Activated CD8-positive, alpha-beta T cell treated with anti-CD3 and anti-CD28 coated beads for 36 hours (primary cell): ENCODE measurements at regions not wholly inside any gene's neighbourhood (a gene's known extent, or its start where the extent isn't known, plus 50 kb on each side); places are given as distances from the start of the nearest gene placed in this dataset.
A peak's percentile ranks its signal among the peaks of the same experiment; 100 is the strongest.

Experiments used
- ATAC-seq: fragments of 200-7000 bp; cut with Tn5 transposase; one replicate; pipeline ENCODE4 v1.10.0; 2021; ENCODE audit warnings: mild to moderate bottlenecking, moderate library complexity
- CTCF ChIA-PET: fragments of 350-600 bp; sonication (Branson Sonifier 250); formaldehyde crosslinking; loops from one replicate; lab custom pipeline; 2021; ENCODE audit warnings: antibody characterized with exemption; lab: Charles Lee
- POLR2A ChIA-PET: fragments of 350-600 bp; sonication (Branson Sonifier 250); formaldehyde crosslinking; loops from one replicate; lab custom pipeline; 2021; ENCODE audit warnings: antibody characterized with exemption; lab: Charles Lee
- DNase-seq: peaks from one replicate; pipeline ENCODE4 v3.0.0-alpha.2; 2020
- H3K27ac Mint-ChIP-seq: one replicate; pipeline ENCODE4 v1.8.0; 2021; ENCODE audit warnings: mild to moderate bottlenecking, mixed read lengths
- H3K27me3 Mint-ChIP-seq: one replicate; pipeline ENCODE4 v1.8.0; 2021; ENCODE audit warnings: mixed read lengths
- H3K36me3 Mint-ChIP-seq: one replicate; pipeline ENCODE4 v1.8.0; 2021; ENCODE audit warnings: low read depth, mixed read lengths
- H3K4me1 Mint-ChIP-seq: one replicate; pipeline ENCODE4 v1.8.0; 2021; ENCODE audit warnings: low read depth, mixed read lengths
- H3K4me3 Mint-ChIP-seq: one replicate; pipeline ENCODE4 v1.8.0; 2021; ENCODE audit warnings: mild to moderate bottlenecking, moderate library complexity, mixed read lengths
- H3K9me3 Mint-ChIP-seq: one replicate; pipeline ENCODE4 v1.8.0; 2021; ENCODE audit warnings: mixed read lengths
- intact Hi-C: fragments of 100-400 bp; cut with micrococcal nuclease; formaldehyde crosslinking; loops from one replicate; pipeline ENCODE4 v1.10.0; 2022
- TF ChIP-seq, protein P1 (sequence below): fragments of 200-600 bp; IDR thresholded peaks from one replicate; pipeline ENCODE4 v1.8.0; 2022; ENCODE audit warnings: antibody characterized with exemption, mild to moderate bottlenecking

DNA sequence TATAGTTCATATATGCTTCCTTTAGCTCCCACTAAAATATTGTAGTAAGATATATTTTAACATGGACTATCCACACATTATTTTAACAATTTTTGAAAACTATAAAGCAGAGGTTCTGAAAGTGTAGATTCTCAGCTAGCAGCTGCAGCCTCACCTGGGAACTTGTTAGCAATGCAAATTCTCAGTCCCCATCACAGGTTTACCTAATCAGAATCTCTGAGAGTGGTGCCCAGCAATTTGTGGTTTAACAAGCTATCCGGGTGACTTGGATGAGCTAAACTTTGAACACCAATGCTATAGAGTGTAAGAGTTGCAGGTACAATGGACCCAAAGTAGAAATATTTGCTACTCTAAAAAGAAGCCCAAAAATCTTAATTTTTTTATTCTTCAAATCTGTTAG lies 99.8 kb upstream of the MDFIC start:
- Mint-ChIP-seq H3K4me1 (peaks cover 31% of the 10 kb centered on the region), H3K27ac (no peak overlapping the region), H3K4me3 (no peak overlapping the region), H3K27me3 (peaks cover 3% of the 10 kb centered on the region), H3K9me3 (peaks cover 14% of the 10 kb centered on the region), H3K36me3 (peaks cover 13% of the 10 kb centered on the region)
- DNase-seq (no peak), ATAC-seq (no peak)
- ChIA-PET CTCF (interaction anchor here (0.6 to 1.0 kb wide), 2 partner anchors 395 to 519 kb away, joined by 3 to 4 read pairs; no protein-coding TSS in a partner anchor), POLR2A (no interaction called here)
- TF ChIP-seq, protein P1, sequence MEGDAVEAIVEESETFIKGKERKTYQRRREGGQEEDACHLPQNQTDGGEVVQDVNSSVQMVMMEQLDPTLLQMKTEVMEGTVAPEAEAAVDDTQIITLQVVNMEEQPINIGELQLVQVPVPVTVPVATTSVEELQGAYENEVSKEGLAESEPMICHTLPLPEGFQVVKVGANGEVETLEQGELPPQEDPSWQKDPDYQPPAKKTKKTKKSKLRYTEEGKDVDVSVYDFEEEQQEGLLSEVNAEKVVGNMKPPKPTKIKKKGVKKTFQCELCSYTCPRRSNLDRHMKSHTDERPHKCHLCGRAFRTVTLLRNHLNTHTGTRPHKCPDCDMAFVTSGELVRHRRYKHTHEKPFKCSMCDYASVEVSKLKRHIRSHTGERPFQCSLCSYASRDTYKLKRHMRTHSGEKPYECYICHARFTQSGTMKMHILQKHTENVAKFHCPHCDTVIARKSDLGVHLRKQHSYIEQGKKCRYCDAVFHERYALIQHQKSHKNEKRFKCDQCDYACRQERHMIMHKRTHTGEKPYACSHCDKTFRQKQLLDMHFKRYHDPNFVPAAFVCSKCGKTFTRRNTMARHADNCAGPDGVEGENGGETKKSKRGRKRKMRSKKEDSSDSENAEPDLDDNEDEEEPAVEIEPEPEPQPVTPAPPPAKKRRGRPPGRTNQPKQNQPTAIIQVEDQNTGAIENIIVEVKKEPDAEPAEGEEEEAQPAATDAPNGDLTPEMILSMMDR, result no peak
- intact Hi-C loops, result no loop called here

DNA sequence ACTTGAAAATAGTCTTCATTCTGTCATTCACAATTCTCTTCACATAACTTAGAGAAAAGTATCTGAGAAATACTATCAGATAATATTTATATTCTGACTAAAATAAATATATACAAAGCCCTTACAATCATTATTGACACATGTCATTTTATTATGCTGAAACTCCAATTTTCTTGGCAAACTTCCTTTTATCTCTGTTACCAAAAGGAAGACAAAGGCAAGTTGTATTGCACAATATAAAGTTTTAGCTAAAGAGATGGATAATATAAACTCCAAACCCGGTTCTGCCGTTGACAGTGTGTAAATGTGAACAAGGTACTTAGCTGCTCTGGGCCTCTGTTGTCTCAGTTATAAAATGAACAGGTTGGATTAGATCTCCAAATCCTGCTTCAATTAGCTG lies 99.0 kb upstream of the MDFIC start:
- intact Hi-C loops, result no loop called here
- Mint-ChIP-seq H3K9me3 (peaks cover 20% of the 10 kb centered on the region), H3K27me3 (peaks cover 3% of the 10 kb centered on the region), H3K4me1 (peaks cover 31% of the 10 kb centered on the region), H3K36me3 (peaks cover 19% of the 10 kb centered on the region), H3K4me3 (no peak overlapping the region), H3K27ac (no peak overlapping the region)
- ATAC-seq (no peak), DNase-seq (no peak)
- TF ChIP-seq, protein P1, result no peak
- ChIA-PET POLR2A (no interaction called here), CTCF (interaction anchor here (0.6 to 1.0 kb wide), 2 partner anchors 8 to 394 kb away, joined by 3 read pairs; no protein-coding TSS in a partner anchor)

DNA sequence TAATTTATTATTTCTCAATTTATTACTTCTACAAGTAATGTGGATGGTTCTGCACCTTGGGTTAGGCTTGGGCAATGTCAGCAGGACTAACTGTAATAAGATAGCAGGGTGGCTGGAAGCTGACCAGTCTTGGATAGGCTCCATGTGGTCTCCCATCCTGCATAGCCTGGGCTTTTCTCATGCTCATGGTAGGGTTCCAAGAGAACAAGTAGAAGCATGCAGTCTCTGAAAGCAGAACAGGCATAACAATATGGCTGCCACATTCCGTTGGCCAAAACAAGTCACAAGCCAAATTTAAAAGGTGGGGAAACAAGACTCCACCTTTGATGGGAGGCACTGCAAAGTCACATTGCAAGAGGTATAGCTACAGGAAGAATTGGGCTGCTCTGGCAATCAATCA lies 98.6 kb upstream of the MDFIC start:
- DNase-seq (no peak), ATAC-seq (no peak)
- Mint-ChIP-seq H3K4me1 (peaks cover 29% of the 10 kb centered on the region), H3K27ac (no peak overlapping the region), H3K36me3 (peaks cover 19% of the 10 kb centered on the region), H3K9me3 (peaks cover 23% of the 10 kb centered on the region), H3K4me3 (no peak overlapping the region), H3K27me3 (peaks cover 6% of the 10 kb centered on the region)
- intact Hi-C loops, result no loop called here
- CTCF ChIA-PET, result interaction anchor here (1.0 to 1.1 kb wide), 2 partner anchors 9 to 23 kb away, joined by 3 read pairs; no protein-coding TSS in a partner anchor
- POLR2A ChIA-PET, result no interaction called here
- TF ChIP-seq, protein P1, result no peak

DNA sequence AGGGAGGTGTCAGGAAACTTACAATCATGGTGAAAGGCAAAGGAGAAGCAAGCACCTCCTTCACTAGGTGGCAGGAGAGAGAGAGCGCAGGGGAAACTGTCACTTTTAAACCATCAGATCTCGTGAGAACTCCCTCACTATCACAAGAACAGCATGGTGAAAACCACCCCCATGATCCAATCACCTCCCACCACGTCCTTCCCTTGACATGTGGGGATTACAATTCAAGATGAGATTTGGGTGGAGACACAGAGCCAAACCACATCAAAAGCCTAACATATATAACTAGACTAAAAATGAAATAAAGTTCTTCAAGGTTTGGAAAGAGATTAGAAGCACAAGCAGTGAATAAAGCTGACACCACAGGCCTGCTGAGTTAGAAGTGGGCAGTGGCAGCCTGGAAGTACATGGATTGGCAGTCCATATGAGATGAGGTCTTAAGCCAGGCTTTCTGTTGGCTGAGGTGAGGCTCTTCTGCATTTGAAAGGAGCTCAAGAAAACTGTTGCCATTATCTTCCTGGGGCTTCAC lies 96.4 kb upstream of the MDFIC start:
- H3K27ac Mint-ChIP-seq, result peak overlapping the region; percentile 72
- peaks cover 23% of the 10 kb centered on the region for H3K4me1 Mint-ChIP-seq
- POLR2A ChIA-PET, result no interaction called here
- TF ChIP-seq, protein P1, result no peak
- ATAC-seq (peak; percentile 82), DNase-seq (peak; percentile 71)
- H3K9me3 Mint-ChIP-seq, result peaks cover 25% of the 10 kb centered on the region
- CTCF ChIA-PET, result interaction anchor here (0.7 to 1.5 kb wide), 4 partner anchors 9 to 40 kb away, joined by 3 to 5 read pairs (median 3); no protein-coding TSS in a partner anchor
- peaks cover 19% of the 10 kb centered on the region for H3K36me3 Mint-ChIP-seq
- peaks cover 5% of the 10 kb centered on the region for H3K27me3 Mint-ChIP-seq
- no peak overlapping the region for H3K4me3 Mint-ChIP-seq
- intact Hi-C loops, result no loop called here

DNA sequence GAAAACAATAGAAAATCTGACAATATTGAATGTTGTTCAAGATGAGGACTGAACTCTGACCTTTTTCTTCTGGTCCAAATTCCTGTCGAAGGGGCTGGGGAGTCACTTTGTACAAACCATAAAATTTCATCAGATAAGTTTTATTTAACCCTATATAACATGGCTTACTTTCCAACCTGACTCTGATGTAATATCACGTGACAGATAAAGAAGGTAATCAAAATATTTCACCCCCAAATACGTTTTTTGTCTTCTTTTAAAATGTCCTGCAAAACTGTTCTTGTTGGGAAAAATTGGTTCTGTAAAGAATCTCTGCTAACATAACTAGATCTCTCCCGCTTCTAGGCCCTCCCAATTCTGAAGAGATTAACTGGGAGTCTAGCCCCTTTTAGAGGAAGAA lies 90.9 kb upstream of the MDFIC start:
- POLR2A ChIA-PET, result no interaction called here
- ATAC-seq (no peak), DNase-seq (no peak)
- H3K4me3 Mint-ChIP-seq, result no peak overlapping the region
- intact Hi-C loops, result no loop called here
- H3K36me3 Mint-ChIP-seq, result peaks cover 11% of the 10 kb centered on the region
- no peak overlapping the region for H3K27ac Mint-ChIP-seq
- peaks cover 23% of the 10 kb centered on the region for H3K4me1 Mint-ChIP-seq
- CTCF ChIA-PET, result no interaction called here
- TF ChIP-seq, protein P1, result no peak
- peaks cover 17% of the 10 kb centered on the region for H3K9me3 Mint-ChIP-seq
- H3K27me3 Mint-ChIP-seq, result peaks cover 7% of the 10 kb centered on the region
